NCI-H2196 treated with DMSO at 0.1 percent for 48 hours (cell line): ENCODE measurements at regions not wholly inside any gene's neighbourhood (a gene's known extent, or its start where the extent isn't known, plus 50 kb on each side); places are given as distances from the start of the nearest gene placed in this dataset.

Source experiments
- DNase-seq: peaks from one replicate; lab custom pipeline; 2025; ENCODE audit not compliant: unreplicated experiment; lab: John Stamatoyannopoulos, UW

DNA sequence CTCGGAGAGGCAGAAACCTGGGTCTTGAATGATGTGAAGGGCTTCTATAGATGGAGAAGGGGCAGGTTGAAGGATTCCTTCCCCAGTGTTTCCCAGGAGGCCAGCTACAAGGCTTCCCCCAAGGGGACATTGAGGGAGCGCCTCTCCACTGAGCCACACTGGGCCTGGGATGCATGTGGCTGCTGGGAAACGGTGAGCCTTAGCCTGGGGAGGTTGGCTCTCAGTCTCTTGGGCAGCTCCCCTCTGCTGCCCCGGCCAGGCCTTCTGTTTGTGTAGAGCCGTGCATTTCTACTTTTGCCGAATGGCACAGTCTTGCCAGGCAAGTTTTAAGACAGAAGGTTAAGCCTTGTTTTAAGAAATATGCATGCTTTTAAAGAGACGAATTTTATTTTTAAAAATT, 254.4 kb upstream of the POU3F1 start:
- no peak for DNase-seq

DNA sequence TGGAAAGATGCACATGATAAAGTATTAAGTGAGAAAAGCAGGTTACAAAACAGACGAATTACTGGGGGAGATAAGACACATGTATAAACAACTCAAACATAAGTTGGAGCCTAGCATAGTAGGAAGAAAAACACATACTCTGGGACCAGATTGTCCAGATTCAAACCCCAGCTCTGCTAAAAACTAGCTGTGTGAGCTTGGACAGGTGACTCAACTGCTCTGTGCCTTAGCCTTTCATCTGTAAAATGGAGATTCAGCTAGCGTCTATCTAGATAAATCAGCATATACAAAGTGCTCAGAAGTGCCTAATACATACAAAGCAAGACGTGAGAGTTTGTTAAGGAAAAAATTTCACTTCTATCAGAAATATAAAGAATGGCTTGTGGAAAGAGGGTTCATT, 254.0 kb upstream of the POU3F1 start:
- DNase-seq = no peak

DNA sequence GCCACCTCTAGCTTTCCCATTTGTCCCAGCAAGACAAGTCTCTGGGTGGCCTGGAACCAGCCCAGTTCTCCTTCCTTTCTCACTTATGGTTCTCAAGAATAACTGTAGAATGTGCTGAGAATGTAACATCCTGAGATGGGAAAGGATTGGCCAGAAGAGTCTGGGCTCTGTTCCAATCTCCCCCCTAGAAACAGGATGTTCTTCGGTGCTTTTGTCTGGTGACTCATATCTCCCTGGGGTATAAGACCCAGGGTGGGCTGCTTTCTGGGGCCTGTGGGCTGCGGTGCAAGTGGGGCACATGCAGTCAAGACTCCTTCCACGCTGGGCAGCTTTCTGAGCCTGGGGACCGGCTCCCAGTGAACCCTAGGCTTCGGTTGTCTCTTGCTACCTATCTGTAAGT, 251.2 kb upstream of the POU3F1 start:
- no peak for DNase-seq

DNA sequence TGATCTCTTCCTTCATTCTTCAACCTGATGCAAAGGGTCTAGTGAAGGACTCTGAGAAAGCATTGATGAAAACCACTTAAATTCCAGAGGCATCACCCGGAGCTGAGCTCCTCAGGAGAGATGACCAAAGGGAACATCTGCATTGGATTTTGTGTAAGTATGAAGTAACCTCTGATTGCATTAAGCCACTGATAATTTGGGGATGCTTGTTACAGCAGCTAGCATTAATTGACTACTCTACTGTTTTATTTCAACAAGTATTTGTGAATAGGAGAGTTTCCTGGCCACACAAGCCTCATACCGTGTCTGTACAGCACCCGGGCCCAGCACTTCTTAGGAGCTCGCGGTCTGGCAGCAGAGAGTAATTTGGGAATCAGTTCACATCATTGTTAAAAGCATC, 250.7 kb upstream of the POU3F1 start:
- no peak for DNase-seq

DNA sequence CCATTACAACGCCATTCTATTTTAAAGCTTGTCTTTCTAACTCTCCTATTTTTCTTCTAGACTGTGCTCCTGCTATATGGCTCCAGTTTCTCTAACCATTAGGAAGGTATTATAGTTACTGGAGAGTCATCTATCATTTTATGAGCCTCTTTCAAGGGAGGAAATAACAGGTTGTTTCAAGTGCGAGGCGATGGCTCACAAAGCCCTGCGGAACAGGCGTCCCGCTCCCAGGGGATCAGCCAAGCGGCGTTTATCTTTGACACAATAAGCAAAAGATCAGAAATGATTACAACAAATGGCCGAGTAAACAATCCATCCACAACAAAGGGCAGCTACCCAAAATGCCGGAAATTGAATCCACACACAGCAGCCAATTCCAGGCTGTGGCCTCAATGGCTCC, 249.5 kb upstream of the POU3F1 start:
- no peak for DNase-seq

DNA sequence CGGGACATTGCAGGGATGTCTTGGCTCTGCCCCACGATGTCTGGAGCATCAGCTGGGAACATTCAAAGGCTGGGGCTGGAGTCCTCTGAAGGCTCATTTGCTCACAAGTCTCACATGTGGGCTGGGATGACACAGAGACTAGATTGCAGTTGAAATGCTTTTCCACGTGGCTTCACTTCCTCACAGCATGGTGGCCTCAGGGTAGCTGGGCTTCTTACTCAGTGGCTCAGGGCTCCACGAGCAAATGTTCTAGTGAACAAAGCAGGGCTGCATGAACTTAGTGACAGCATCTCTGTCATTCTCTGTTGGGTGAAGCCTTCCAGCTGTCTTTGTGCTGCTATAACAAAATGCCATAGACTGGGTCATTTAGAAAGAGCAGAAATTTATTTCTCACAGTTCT, 247.0 kb upstream of the POU3F1 start:
- no peak for DNase-seq

DNA sequence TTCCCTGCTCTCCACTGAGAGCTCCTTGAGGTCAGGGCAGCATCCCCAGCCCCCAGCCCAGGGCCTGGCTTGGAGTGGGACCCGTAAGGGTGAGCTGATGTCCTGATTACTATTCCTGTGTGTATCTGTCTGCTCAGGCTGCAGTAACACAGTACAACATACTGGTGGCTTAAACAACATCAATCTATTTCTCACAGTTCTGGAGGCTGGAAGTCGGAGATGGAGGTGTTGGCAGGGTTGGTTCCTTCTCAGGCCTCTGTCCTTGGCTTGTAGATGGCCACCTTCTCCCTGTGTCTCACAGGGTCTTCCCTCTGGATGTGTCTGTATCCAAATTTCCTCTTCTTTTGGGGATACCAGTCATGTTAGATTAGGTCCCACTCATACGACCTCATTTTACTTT, 246.4 kb upstream of the POU3F1 start:
- no peak for DNase-seq

DNA sequence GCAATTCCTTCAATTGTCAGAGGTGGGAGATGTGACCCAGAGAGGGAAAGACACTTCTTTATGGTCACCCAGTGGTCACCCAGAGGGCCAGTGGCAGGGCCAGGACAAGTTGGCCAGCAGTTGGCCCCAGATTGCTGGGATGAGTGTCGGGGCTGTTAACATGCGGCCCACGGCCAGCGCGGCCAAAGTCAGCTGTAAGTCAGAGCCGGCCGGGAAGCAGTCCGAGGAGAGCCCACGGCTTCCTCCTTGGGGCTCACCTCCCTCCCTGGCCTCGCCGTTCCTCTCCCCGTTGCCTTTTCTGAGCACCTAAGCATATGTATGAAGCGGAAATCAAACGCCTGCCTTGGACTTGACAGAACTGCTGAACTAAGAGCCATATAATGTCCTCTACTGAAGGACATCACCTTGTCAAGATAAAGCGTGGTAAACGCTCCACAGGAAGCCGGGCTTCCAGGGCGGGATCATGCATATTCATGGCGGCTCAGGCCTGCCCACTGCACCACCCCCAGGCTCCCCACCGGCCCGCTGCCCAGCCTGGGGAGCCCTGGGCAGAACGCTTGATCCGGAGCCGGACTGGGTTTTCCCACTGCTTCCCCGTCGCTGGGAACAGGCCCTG, 245.4 kb upstream of the POU3F1 start:
- no peak for DNase-seq

DNA sequence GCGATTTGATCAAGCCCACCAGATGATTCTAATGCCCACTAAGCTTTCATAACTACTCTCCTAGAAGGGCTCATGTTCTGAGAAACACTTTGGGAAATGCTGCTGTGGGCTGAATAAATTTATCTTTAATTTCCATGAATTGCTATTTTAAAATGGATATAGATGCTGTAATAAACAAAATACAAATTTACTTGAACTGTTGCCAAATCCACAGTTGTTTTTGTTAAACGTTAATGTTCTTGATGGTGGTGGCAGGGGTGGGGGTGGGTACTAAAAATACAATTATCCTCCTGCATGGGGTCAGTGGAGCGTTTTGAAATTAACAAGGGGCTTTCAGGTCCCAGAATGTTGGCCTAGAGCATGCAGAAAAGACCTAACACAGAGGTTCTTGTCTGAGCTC, 244.7 kb upstream of the POU3F1 start:
- no peak for DNase-seq

DNA sequence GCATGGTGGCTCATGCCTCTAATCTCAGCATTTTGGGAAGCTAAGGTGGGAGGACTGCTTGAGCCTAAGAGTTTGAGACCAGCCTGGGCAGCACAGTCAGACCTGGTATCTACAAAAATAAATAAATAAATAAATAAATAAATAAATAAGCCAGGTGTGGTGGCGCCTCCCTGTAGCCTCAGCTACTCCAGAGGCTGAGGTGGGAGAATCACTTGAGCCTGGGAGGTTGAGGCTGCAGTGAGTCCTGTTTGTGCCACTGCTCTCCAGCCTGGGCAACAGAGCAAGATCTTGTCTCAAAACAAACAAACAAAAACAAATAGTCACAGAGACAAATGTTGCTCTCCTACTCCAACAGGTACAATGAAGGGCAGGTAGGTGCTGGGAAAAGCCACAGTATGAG, 242.4 kb upstream of the POU3F1 start:
- DNase-seq = no peak

DNA sequence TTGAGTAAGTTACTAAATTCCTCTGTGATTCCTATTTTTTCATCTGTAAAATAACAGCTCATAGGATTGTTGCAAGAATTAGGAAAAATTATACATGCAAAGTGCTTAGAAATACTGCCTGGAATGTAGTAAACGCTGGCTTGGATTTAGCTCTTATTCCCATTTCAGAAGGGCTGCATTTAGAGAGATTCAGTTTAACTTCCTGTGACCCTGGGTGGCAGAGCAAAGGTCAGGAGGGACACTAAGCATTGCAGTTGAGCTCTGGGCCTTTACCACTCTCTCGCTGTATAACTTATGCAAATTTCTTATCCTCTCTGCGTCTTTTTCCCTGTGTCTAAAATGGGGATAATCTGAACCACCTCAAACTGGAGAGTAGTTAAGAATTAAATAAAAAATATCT, 241.0 kb upstream of the POU3F1 start:
- no peak for DNase-seq

DNA sequence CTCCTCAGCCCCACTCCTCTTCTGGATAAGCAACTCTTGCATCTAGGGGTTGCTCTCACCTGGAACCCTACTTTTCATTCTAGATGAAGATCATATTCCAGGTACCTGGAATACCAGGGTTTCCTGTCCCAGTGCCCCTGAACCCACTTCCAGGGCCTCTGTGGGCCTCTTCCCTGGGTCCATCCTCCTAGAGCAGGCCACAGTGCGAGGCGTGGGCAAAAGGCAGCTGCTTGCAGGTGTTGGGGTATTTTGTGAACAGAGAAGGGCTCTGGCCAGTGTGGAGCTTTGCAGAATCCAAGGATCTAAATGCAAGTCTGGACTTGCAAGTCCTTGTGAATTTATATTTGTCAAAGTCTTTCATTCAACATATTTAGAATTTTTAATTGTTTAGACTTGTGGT, 240.4 kb upstream of the POU3F1 start:
- DNase-seq = no peak

DNA sequence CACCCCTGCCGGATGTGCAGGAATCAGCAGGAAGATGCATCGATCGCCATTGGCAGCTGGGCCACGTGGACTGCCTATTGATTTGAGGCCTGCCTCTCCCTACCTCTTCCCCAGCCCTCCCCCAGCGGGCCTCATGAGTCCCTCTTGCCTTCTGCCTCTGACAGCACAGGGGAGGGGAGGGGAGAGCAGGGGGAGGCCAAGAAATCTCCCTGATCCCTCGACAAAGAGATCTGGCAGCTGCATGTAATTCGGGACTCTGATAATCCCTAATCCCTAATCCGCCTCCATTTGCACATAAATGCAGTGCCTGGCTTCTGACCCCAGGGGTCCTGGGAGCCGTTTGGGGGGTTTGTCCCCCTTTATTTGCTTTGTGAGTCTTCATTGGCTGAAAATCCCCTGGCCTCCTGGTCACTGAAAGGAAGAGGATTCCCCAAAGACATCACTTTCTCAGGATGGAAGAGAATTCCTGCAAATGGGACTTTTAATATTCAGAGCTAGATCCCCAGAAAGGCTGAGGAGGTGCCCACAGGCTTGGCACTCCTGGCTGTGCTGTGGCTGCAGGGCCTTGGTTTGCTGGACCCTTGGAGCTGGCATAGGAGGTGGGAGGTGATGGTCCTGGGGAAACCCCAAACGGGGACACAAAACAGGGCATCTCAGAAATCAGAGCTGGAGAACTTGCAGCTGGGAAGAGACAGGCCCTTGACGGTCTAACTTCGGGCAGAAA, 239.4 kb upstream of the POU3F1 start:
- DNase-seq = no peak

DNA sequence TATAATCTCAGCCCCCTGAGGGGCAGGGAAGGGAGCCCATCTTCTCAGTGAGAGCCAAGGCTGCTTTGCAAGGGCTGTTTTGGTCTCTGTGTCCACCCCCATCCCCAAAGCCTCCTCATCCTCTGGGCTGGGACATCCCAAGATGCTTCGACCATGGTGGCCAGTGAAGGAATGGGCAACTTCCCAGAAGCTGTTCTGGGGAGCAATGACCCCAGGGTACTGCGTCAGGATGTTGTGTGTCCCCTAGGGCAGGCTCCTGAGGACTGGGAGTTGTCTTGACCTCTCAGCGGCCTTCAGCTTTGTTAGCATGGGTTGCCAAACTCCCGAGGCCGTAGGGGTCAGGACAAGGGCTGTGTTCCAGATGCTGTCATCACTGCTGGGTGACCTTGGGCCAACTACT, 238.4 kb upstream of the POU3F1 start:
- DNase-seq = no peak

DNA sequence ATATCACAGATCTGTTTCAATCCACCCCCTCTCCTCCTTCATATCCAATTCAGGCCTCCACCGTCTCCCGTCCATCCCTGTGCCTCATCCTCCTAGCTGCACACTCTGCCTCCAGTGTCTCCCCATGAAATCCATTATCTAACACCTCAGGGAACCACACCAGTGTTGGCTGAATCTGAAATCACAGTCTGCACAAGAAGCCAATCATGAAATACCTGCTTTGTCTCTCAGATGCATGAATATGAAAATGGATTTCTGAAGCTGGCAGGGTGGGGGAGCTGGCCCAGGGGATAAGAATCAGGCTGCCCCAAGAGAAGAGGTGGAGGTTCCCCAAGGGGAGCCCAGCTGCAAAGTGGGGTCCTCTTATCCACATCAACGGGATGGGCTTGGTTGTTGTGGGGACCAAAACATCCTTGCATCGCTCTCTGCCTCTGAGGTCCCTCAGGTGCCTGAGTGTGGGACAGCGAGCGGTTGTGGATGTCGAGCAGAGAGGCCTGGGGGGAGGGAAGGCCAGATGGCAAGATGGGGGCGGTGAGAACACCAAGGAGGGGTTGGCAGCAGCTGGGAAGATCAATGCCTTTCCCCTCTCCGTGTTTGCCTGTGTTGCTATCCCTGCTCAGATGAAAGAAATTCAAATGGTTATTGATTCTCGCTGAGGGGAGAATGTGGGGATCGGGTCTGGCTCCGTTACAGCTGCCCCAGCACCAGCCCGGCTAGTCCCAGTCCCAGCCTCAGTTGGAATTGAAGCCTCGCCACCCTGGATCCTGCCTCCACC, 237.3 kb upstream of the POU3F1 start:
- DNase-seq = no peak

DNA sequence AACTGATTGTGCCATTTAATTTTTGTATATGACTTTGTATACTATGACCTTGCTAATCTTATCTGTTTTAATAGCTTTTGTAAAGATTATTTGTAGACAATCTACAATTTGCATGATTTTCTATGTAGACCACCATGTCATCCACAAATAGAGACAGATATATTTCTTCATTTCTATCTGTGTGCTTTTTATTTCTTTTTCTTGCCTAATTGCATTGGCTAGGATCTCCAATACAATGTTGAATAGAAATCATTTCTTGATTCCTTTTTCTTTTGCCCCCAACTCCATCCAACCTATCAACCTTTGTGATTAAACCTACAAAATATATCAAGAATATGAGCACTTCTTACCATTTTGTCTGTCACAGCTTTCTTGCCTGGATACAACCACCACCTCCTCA, 232.6 kb upstream of the POU3F1 start:
- DNase-seq = no peak

DNA sequence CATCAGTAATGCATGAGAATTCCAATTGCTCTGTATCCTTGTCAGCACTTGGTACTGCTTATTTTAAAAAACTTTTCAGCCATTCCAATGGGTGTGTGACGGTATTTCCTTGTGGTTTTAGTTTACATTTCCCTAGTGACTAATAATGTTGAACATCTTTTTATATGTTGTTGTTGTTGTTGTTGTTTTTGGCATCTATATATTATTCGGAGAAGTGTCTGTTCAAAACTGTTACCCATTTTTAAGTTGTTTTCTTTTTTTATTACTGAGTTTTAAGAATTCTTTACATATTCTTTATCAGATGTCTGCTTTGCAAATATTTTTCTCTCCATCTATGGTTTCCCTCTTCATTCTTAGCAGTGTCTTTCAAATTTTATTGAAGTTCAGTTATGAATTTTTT, 231.1 kb upstream of the POU3F1 start:
- no peak for DNase-seq

DNA sequence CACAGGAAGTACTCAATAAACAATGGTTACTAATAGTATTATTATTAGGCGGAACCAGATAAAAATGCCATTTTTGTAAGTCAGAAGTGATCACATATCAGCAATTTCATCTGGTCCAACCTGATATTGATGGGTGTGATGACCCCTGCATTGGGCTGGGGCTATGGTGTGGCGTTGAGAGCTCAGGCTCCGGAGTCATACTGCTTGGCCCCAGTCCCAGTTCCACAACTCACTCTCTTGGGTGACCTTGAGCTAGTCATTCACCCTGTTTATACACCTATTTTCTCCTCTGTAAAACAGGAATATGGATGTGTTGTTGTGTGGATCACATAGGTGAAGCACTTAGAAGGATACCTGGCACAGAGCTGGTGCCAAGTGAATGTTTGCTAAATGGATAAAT, 229.4 kb upstream of the POU3F1 start:
- no peak for DNase-seq

DNA sequence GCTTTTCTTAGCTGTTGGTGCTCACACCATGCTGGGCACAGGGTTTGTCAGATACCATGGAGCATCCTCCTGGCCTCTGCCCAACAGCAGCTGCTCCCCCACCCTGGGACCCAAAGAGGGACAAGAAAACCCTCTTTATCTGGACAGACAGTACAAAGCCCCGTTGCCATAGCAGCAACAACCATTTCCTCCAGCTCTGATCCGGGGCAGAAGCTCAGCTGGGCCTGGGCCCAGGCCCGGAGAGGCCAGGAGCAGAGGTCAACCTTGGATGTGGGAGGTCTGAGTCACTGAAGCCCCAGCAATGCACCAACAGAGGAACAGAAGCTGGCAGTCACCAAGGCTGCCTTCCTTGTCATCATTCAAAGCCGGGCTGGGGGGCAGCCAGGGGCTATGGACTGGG, 228.4 kb upstream of the POU3F1 start:
- no peak for DNase-seq

DNA sequence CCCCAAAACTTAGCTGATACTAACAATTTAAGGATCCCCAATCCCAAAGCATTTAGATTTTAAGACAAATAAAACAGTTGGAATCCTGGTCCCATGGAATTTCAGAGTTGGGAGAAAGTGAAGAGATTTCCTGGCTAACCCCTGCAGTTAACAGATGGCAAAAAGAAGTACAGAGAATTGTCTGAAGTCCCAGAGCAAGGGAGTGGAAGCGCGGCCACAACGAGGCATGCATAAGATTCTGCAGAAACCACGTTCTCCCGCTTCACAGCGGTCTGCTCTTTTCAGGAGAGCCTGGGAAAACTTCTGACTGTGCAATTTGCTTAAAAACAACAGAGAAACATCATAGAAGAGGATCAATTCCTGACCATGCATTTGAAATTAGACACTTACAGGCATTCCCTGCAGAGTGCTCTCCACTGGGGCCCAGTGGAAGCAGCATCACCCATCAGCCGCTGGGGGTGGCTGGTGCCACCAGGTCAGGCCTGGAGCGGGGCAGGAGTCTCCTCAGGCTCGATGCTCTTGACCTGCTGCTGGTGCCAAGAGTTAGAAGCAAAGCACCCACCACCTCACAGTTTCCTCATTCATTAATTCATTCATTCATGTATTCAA, 226.7 kb upstream of the POU3F1 start:
- DNase-seq = no peak

DNA sequence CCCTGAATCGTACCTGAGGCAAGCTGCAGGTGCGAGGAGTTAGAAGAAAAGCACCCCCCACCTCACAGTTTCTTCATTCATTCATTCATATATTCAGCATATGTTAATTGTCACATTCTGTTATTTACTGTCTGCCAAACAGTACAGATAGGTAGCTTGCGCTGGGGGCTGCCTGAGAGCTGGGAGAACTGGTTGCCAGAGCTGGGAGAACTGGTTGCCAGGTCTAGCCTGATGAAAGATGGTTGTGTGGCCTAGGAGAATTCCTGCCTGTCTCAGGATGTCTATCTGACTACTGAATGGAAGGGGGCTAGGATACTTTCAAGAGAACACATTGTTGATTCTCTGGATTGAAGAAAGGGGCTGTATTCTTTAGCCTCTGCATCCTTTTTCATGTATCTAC, 225.9 kb upstream of the POU3F1 start:
- no peak for DNase-seq
